OCI-LY3 (cell line): ENCODE measurements at regions not wholly inside any gene's neighbourhood (a gene's known extent, or its start where the extent isn't known, plus 50 kb on each side); places are given as distances from the start of the nearest gene placed in this dataset.

Experiments
- H2AFZ ChIP-seq: fragments of 200-600, 300-600 bp; shearing (Covaris generic); 2 replicates; pipeline ENCODE4 v1.6.0; 2014; ENCODE audit warnings: antibody characterized with exemption, low read depth, low read length
- H3K27ac ChIP-seq: fragments of 200-600, 300-600 bp; sonication (generic); 2 replicates; pipeline ENCODE4 v1.5.1; 2014; ENCODE audit warnings: mild to moderate bottlenecking, low read length, moderate library complexity, mixed read lengths
- H3K27me3 ChIP-seq: fragments of 200-600, 300-600 bp; sonication (generic); 2 replicates; pipeline ENCODE4 v1.6.1; 2014; ENCODE audit warnings: low read depth, low read length, mixed read lengths
- H3K36me3 ChIP-seq: fragments of 200-600, 300-600 bp; sonication (generic); replicated peaks from 2 replicates; pipeline ENCODE3; 2014; ENCODE audit warnings: low read depth, low read length, mixed read lengths
- H3K4me1 ChIP-seq: fragments of 300-600, 200-600 bp; sonication (generic); 2 replicates; pipeline ENCODE4 v1.6.1; 2014; ENCODE audit warnings: low read length, mixed read lengths
- H3K4me2 ChIP-seq: fragments of 200-600, 300-600 bp; sonication (generic); 2 replicates; pipeline ENCODE4 v1.6.1; 2014; ENCODE audit warnings: low read length, mixed read lengths
- H3K4me3 ChIP-seq: fragments of 300-600, 200-600 bp; sonication (generic); 2 replicates; pipeline ENCODE4 v1.5.1; 2014; ENCODE audit warnings: antibody characterized with exemption, mild to moderate bottlenecking, low read length, moderate library complexity
- H3K79me2 ChIP-seq: fragments of 300-600, 200-600 bp; shearing (Covaris generic); 2 replicates; pipeline ENCODE4 v1.6.1; 2014; ENCODE audit warnings: mild to moderate bottlenecking, low read length, mixed read lengths
- H3K9ac ChIP-seq: fragments of 300-600, 200-600 bp; shearing (Covaris generic); 2 replicates; pipeline ENCODE4 v1.6.0; 2014; ENCODE audit warnings: mild to moderate bottlenecking, low read length, moderate library complexity
- H3K9me3 ChIP-seq: fragments of 200-600, 300-600 bp; shearing (Covaris generic); 2 replicates; pipeline ENCODE4 v1.6.1; 2014; ENCODE audit warnings: low read length, mixed read lengths; ENCODE audit not compliant: insufficient read depth
- H4K20me1 ChIP-seq: fragments of 200-600, 300-600 bp; sonication (generic); 2 replicates; pipeline ENCODE4 v1.6.1; 2016; ENCODE audit warnings: low read length, mixed read lengths; ENCODE audit not compliant: insufficient read depth
- CTCF ChIP-seq: fragments of 200-600, 300-600 bp; sonication (generic); IDR thresholded peaks from 2 replicates; pipeline ENCODE4 v1.5.1; 2014; ENCODE audit warnings: antibody characterized with exemption, low read length, low read depth
- EZH2phosphoT487 ChIP-seq: fragments of 200-600 bp; shearing (Covaris generic); IDR thresholded peaks from 2 replicates; pipeline ENCODE4 v1.6.1; 2018; ENCODE audit warnings: antibody characterized with exemption, mixed run types, low read depth

GRCh38 chr6:128727500-128727899 lies 155.4 kb upstream of the LAMA2 start:
- no peaks in the 10 kb centered on the region for H3K4me1 ChIP-seq
- no peak overlapping the region for H3K9ac ChIP-seq
- H2AFZ ChIP-seq: no peak overlapping the region
- no peaks in the 10 kb centered on the region for H3K36me3 ChIP-seq
- H3K4me3 ChIP-seq: no peak overlapping the region
- no peaks in the 10 kb centered on the region for H3K9me3 ChIP-seq
- no peaks in the 10 kb centered on the region for H4K20me1 ChIP-seq
- H3K79me2 ChIP-seq: no peaks in the 10 kb centered on the region
- H3K27ac ChIP-seq: no peak overlapping the region
- H3K27me3 ChIP-seq: no peaks in the 10 kb centered on the region; the same call in 1 of the 2 replicates
- no peak for TF ChIP-seq CTCF
- no peak for TF ChIP-seq EZH2phosphoT487
- H3K4me2 ChIP-seq: no peak overlapping the region

GRCh38 chr6:128725271-128726233 lies 157.4 kb upstream of the LAMA2 start:
- TF ChIP-seq CTCF: peak; percentile 55
- TF ChIP-seq EZH2phosphoT487: no peak
- Histone ChIP-seq H3K79me2 (no peaks in the 10 kb centered on the region), H3K36me3 (no peaks in the 10 kb centered on the region), H3K4me3 (no peak overlapping the region), H3K27me3 (no peaks in the 10 kb centered on the region; the same call in 1 of the 2 replicates), H3K4me1 (no peaks in the 10 kb centered on the region), H2AFZ (no peak overlapping the region), H4K20me1 (no peaks in the 10 kb centered on the region), H3K9ac (no peak overlapping the region), H3K4me2 (no peak overlapping the region), H3K27ac (no peak overlapping the region), H3K9me3 (no peaks in the 10 kb centered on the region)

GRCh38 chr6:128724738-128725137 lies 158.2 kb upstream of the LAMA2 start:
- no peak overlapping the region for H3K9ac ChIP-seq
- H3K4me3 ChIP-seq: no peak overlapping the region
- no peaks in the 10 kb centered on the region; the same call in 1 of the 2 replicates for H3K27me3 ChIP-seq
- TF ChIP-seq CTCF: no peak
- TF ChIP-seq EZH2phosphoT487: no peak
- H3K9me3 ChIP-seq: no peaks in the 10 kb centered on the region
- H3K4me2 ChIP-seq: no peak overlapping the region
- no peaks in the 10 kb centered on the region for H4K20me1 ChIP-seq
- H3K27ac ChIP-seq: no peak overlapping the region
- no peaks in the 10 kb centered on the region for H3K4me1 ChIP-seq
- no peaks in the 10 kb centered on the region for H3K36me3 ChIP-seq
- no peaks in the 10 kb centered on the region for H3K79me2 ChIP-seq
- no peak overlapping the region for H2AFZ ChIP-seq

- H3K27me3 ChIP-seq: no peaks in the 10 kb centered on the region; the same call in 1 of the 2 replicates
- H4K20me1 ChIP-seq: no peaks in the 10 kb centered on the region
- no peaks in the 10 kb centered on the region for H3K9me3 ChIP-seq
- no peak overlapping the region for H3K27ac ChIP-seq
- H3K36me3 ChIP-seq: no peaks in the 10 kb centered on the region
- no peak overlapping the region for H3K9ac ChIP-seq
- no peak overlapping the region for H3K4me3 ChIP-seq
- TF ChIP-seq CTCF (no peak), EZH2phosphoT487 (no peak)
- H3K4me2 ChIP-seq: no peak overlapping the region
- no peaks in the 10 kb centered on the region for H3K4me1 ChIP-seq
- H3K79me2 ChIP-seq: no peaks in the 10 kb centered on the region
- H2AFZ ChIP-seq: no peak overlapping the region
These were observed 159.3 kb upstream of the LAMA2 start for GRCh38 chr6:128723667-128724066.
